K562 (cell line): ENCODE measurements at regions not wholly inside any gene's neighbourhood (a gene's known extent, or its start where the extent isn't known, plus 50 kb on each side); places are given as distances from the start of the nearest gene placed in this dataset.

Experiments used
- ATAC-seq: fragments of 200-7000 bp; cut with Tn5 transposase; 3 replicates; pipeline ENCODE4 v1.9.1; 2020; ENCODE audit warnings: moderate library complexity
- BruUV-seq: library from RNA; stranded (reverse); fragments of 400-500 nt; replicated peaks from 2 replicates; lab custom pipeline; 2021; lab: Mats Ljungman, UMichigan
- CTCF ChIA-PET: fragments of 300-600 bp; formaldehyde crosslinking; extraction: SDS; loops from one replicate; lab custom pipeline; 2021; ENCODE audit warnings: low intra/inter-chr PET ratio; lab: Yijun Ruan, JAX
- POLR2A ChIA-PET: fragments of 300-600, 350-650 bp; sonication (Branson Sonifier 250); formaldehyde crosslinking; extraction: SDS; loops from one replicate; lab custom pipeline; 2021; ENCODE audit warnings: antibody characterized with exemption, inconsistent platforms; lab: Yijun Ruan, JAX
- DNase-seq, 4 experiments: peaks; one replicate each; pipeline versions ENCODE4 v3.0.0 to v3.0.0-alpha.2; 2011 to 2018; ENCODE audit warnings: low spot score in 3 of 4, mixed read lengths in 3 of 4; ENCODE audit errors: extremely low read depth in 1 of 4
- FAIRE-seq: peaks from 2 replicates; lab custom pipeline; 2011; peaks lifted over from hg19 to GRCh38; lab: Jason Lieb, UNC
- H2AFZ ChIP-seq: 2 replicates; pipeline ENCODE4 v1.6.0; 2011; ENCODE audit warnings: low read depth, low read length, control low read depth, inconsistent platforms
- H3K27ac ChIP-seq: fragments of 200-600 bp; 3 replicates; pipeline ENCODE4 v1.8.0; 2011; ENCODE audit warnings: low read depth, mild to moderate bottlenecking, control low read depth, inconsistent platforms, low read length, moderate library complexity, mixed read lengths; ENCODE audit errors: extremely low read depth
- H3K27me3 ChIP-seq, 2 experiments: fragments of 300-600 bp in 1 of 2; 2 replicates in 1 of 2; 3 replicates in 1 of 2; pipeline versions ENCODE4 v1.6.0 to v1.8.0; 2011; ENCODE audit warnings: inconsistent platforms in 2 of 2, low read length in 2 of 2, mild to moderate bottlenecking in 1 of 2, mixed read lengths in 1 of 2, moderate library complexity in 1 of 2; ENCODE audit not compliant: control insufficient read depth in 2 of 2, insufficient read depth in 2 of 2
- H3K36me3 ChIP-seq: fragments of 300-600 bp; 3 replicates; pipeline ENCODE4 v1.8.0; 2011; ENCODE audit warnings: mild to moderate bottlenecking, low read length, inconsistent platforms; ENCODE audit not compliant: control insufficient read depth, insufficient read depth
- H3K4me1 ChIP-seq, 2 experiments: fragments of 200-600 bp in 1 of 2; replicated peaks in 1 of 2; 2 replicates in 1 of 2; 3 replicates in 1 of 2; pipeline versions ENCODE4 v1.5.1 to v1.8.0; 2011; ENCODE audit warnings: inconsistent platforms in 2 of 2, low read length in 2 of 2, mild to moderate bottlenecking in 1 of 2, mixed read lengths in 1 of 2, moderate library complexity in 1 of 2; ENCODE audit not compliant: control insufficient read depth in 2 of 2, insufficient read depth in 2 of 2
- H3K4me2 ChIP-seq: 2 replicates; pipeline ENCODE4 v1.6.1; 2011; ENCODE audit warnings: low read length, control low read depth, inconsistent platforms, mixed read lengths; ENCODE audit not compliant: insufficient read depth
- H3K4me3 ChIP-seq: fragments of 200-600 bp; sonication (generic), shearing (Covaris generic); 2 replicates; pipeline ENCODE4 v1.5.1; 2016; ENCODE audit warnings: control low read depth, inconsistent platforms
- H3K79me2 ChIP-seq: fragments of 200-600 bp; 3 replicates; pipeline ENCODE4 v1.8.0; 2011; ENCODE audit warnings: low read length, inconsistent platforms; ENCODE audit not compliant: control insufficient read depth, insufficient read depth
- H3K9ac ChIP-seq, 2 experiments: 2 replicates each; pipeline versions ENCODE4 v1.6.0 to v1.6.1; 2011; ENCODE audit warnings: low read depth in 2 of 2, low read length in 2 of 2, control low read depth in 1 of 2, inconsistent platforms in 1 of 2, mild to moderate bottlenecking in 1 of 2, mixed read lengths in 1 of 2; ENCODE audit not compliant: insufficient read depth in 1 of 2
- H3K9me1 ChIP-seq: one replicate; pipeline ENCODE4 v1.6.0; 2011; ENCODE audit warnings: inconsistent platforms, mild to moderate bottlenecking, low read length, moderate library complexity; ENCODE audit not compliant: control insufficient read depth, insufficient read depth
- H3K9me3 ChIP-seq: replicated peaks from 2 replicates; pipeline ENCODE4 v1.5.1; 2011; ENCODE audit warnings: low read depth, low read length, inconsistent platforms; ENCODE audit not compliant: control insufficient read depth, insufficient read depth
- H4K20me1 ChIP-seq: replicated peaks from 2 replicates; pipeline ENCODE4 v1.6.1; 2011; ENCODE audit warnings: low read length, inconsistent platforms, mixed read lengths; ENCODE audit not compliant: control insufficient read depth, insufficient read depth
- BMI1 ChIP-seq: fragments of 150-350 bp; IDR thresholded peaks from 2 replicates; pipeline ENCODE4 v1.6.1; 2014; ENCODE audit warnings: low read length
- FOXK1 ChIP-seq: sonication (generic); formaldehyde crosslinking; IDR thresholded peaks from 2 replicates; pipeline ENCODE4 v1.8.0; 2022; ENCODE audit warnings: missing genetic modification reagents, mild to moderate bottlenecking, borderline replicate concordance
- FOXP1 ChIP-seq: sonication (generic); formaldehyde crosslinking; IDR thresholded peaks from 2 replicates; pipeline ENCODE4 v1.8.0; 2022; ENCODE audit warnings: mild to moderate bottlenecking, missing genetic modification reagents
- MAFG ChIP-seq: fragments of 450-650 bp; conservative IDR thresholded peaks from 2 replicates; pipeline ENCODE4 v1.6.1; 2016; ENCODE audit warnings: missing genetic modification characterization, missing compliant biosample characterization
- PHB ChIP-seq: fragments of 250-450 bp; sonication (Bioruptor Pico); IDR thresholded peaks from 2 replicates; pipeline ENCODE4 v1.5.0; 2021
- POLR2A ChIP-seq: fragments of 450-650 bp; conservative IDR thresholded peaks from 2 replicates; pipeline ENCODE4 v1.6.1; 2016
- RBM25 ChIP-seq: fragments of 200-400 bp; formaldehyde crosslinking; IDR thresholded peaks from 2 replicates; pipeline ENCODE4 v1.6.1; 2018; ENCODE audit warnings: low read length, low read depth, moderate library complexity; ENCODE audit not compliant: severe bottlenecking
- SLC30A9 ChIP-seq: fragments of 250-450 bp; sonication (Bioruptor Pico); IDR thresholded peaks from 2 replicates; pipeline ENCODE4 v1.8.0; 2022; ENCODE audit warnings: mild to moderate bottlenecking, moderate library complexity
- SPI1 ChIP-seq: IDR thresholded peaks from 2 replicates; pipeline ENCODE4 v1.6.1; 2011; ENCODE audit warnings: low read depth, low read length, control low read depth, borderline replicate concordance
- TEAD1 ChIP-seq, 2 experiments: fragments of 450-650 bp in 1 of 2; sonication (generic) in 1 of 2; formaldehyde crosslinking; IDR thresholded peaks; 2 replicates each; pipeline versions ENCODE4 v1.4.0 to v1.8.0; 2020 to 2022; ENCODE audit warnings: mild to moderate bottlenecking in 2 of 2, missing genetic modification reagents in 1 of 2
- TGIF2 ChIP-seq: sonication (generic); formaldehyde crosslinking; IDR thresholded peaks from 2 replicates; pipeline ENCODE4 v1.8.1; 2022; ENCODE audit warnings: mild to moderate bottlenecking, missing genetic modification reagents, moderate library complexity
- ZKSCAN3 ChIP-seq: fragments of 250-450 bp; sonication (Bioruptor Pico); IDR thresholded peaks from 2 replicates; pipeline ENCODE4 v1.4.0; 2020
- ZNF165 ChIP-seq: fragments of 250-450 bp; sonication (Bioruptor Pico); IDR thresholded peaks from 2 replicates; pipeline ENCODE4 v1.4.0; 2020; ENCODE audit warnings: borderline replicate concordance
- ZNF23 ChIP-seq: fragments of 250-450 bp; sonication (Bioruptor Pico); IDR thresholded peaks from 2 replicates; pipeline ENCODE4 v1.4.0; 2020; ENCODE audit warnings: mild to moderate bottlenecking
- ZNF589 ChIP-seq: fragments of 200-800 bp; sonication (Bioruptor generic); IDR thresholded peaks from 2 replicates; pipeline ENCODE4 v1.6.1; 2016; ENCODE audit warnings: low read depth, missing genetic modification characterization, missing compliant biosample characterization
- WGBS: fragments of 100-300 bp; shearing (Covaris generic); methylation state at CpG from one replicate; pipeline ENCODE4 v1.1.6; 2016; ENCODE audit warnings: low coverage, mixed read lengths; ENCODE audit not compliant: insufficient coverage; ENCODE audit errors: missing lambda C conversion rate; 5-methylcytosine and 5-hydroxymethylcytosine counted together
- in situ Hi-C: fragments of 300-500 bp; cut with MboI; formaldehyde crosslinking; loops from 4 replicates; pipeline ENCODE4 v1.15.0; 2018; ENCODE audit warnings: inconsistent platforms, mixed read lengths
- intact Hi-C: fragments of 100-400 bp; cut with micrococcal nuclease; formaldehyde crosslinking; loops from 2 replicates; pipeline ENCODE4 v1.14.2; 2022

GRCh38 chr2:58788402-58788801, 547.3 kb upstream of the FANCL start:
- Histone ChIP-seq H3K9me3 (no peaks in the 10 kb centered on the region), H3K27ac (no peak overlapping the region), H3K4me3 (no peak overlapping the region), H3K9me1 (no peaks in the 10 kb centered on the region), H4K20me1 (no peaks in the 10 kb centered on the region), H3K4me2 (no peak overlapping the region), H3K9ac (no peak overlapping the region), H3K27me3 (no peaks in the 10 kb centered on the region), H3K79me2 (no peaks in the 10 kb centered on the region), H2AFZ (0 out of 2 replicates have a peak overlapping the region, but pooled peaks have one; percentile 3), H3K36me3 (no peaks in the 10 kb centered on the region), H3K4me1 (peaks cover 0 to 2% of the 10 kb centered on the region in 2 experiments; a peak in 1 of 5 replicates)
- intact Hi-C loops (no loop called here), in situ Hi-C loops (no loop called here)
- FAIRE-seq (no peak), ATAC-seq (no peak), DNase-seq (no peak)
- WGBS = 79% methylated on average over 1 of the region's 1 CpG
- TF ChIP-seq ZNF165 (CRISPR knock-in tag) (no peak), FOXK1 (CRISPR knock-in tag) (no peak), ZNF589 (CRISPR knock-in tag) (no peak), FOXP1 (CRISPR knock-in tag) (no peak), SPI1 (no peak), POLR2A (no peak), MAFG (no peak), ZNF23 (CRISPR knock-in tag) (no peak), TGIF2 (no peak), PHB (CRISPR knock-in tag) (no peak), SLC30A9 (no peak), RBM25 (no peak), BMI1 (no peak), TEAD1 (CRISPR knock-in tag; IDR thresholded peaks at IDR 0.05) (no peak), ZKSCAN3 (CRISPR knock-in tag) (no peak)
- no TSS peak for BruUV-seq
- ChIA-PET POLR2A (interaction anchor here (1.0 to 1.4 kb wide), 2 partner anchors 10 to 33 kb away, joined by 3 to 5 read pairs; no protein-coding TSS in a partner anchor), CTCF (no interaction called here)
